MCF 10A (cell line): ENCODE measurements at regions not wholly inside any gene's neighbourhood (a gene's known extent, or its start where the extent isn't known, plus 50 kb on each side); places are given as distances from the start of the nearest gene placed in this dataset.
"Not testable (repeated sequence)": the region's sequence is repeated elsewhere in the genome, so short reads cannot be mapped to it uniquely, and the experiment has no call there.

Experiments
- BruUV-seq: library from RNA; stranded (reverse); fragments of 400-500 nt; replicated peaks from 2 replicates; lab custom pipeline; 2021; lab: Mats Ljungman, UMichigan
- CTCF ChIA-PET: fragments of 300-600 bp; sonication (Branson Sonifier 250); formaldehyde crosslinking; extraction: SDS; loops from one replicate; lab custom pipeline; 2021; ENCODE audit warnings: antibody characterized with exemption, inconsistent platforms; lab: Yijun Ruan, JAX
- POLR2A ChIA-PET: fragments of 300-600, 350-650 bp; sonication (Branson Sonifier 250); formaldehyde crosslinking; extraction: SDS; loops from one replicate; lab custom pipeline; 2020; ENCODE audit warnings: antibody characterized with exemption, inconsistent platforms; lab: Yijun Ruan, JAX
- DNase-seq: peaks from one replicate; pipeline ENCODE4 v3.0.0-alpha.2; 2018; ENCODE audit not compliant: unreplicated experiment
- H3K27ac Mint-ChIP-seq: one replicate; pipeline ENCODE4 v1.8.0; 2022; ENCODE audit warnings: mild to moderate bottlenecking, low read depth, mixed read lengths; ENCODE audit not compliant: unreplicated experiment
- H3K27me3 Mint-ChIP-seq: one replicate; pipeline ENCODE4 v1.8.0; 2022; ENCODE audit warnings: mixed read lengths; ENCODE audit not compliant: insufficient read depth, unreplicated experiment
- H3K36me3 Mint-ChIP-seq: one replicate; pipeline ENCODE4 v1.8.0; 2022; ENCODE audit warnings: mild to moderate bottlenecking, moderate library complexity, mixed read lengths; ENCODE audit not compliant: insufficient read depth, unreplicated experiment
- H3K4me1 Mint-ChIP-seq: one replicate; pipeline ENCODE4 v1.8.0; 2022; ENCODE audit warnings: mixed read lengths; ENCODE audit not compliant: insufficient read depth, unreplicated experiment
- H3K4me3 Mint-ChIP-seq: one replicate; pipeline ENCODE4 v1.8.0; 2022; ENCODE audit warnings: mild to moderate bottlenecking, moderate library complexity, mixed read lengths; ENCODE audit not compliant: unreplicated experiment
- H3K9me3 Mint-ChIP-seq: one replicate; pipeline ENCODE4 v1.8.0; 2022; ENCODE audit warnings: mixed read lengths; ENCODE audit not compliant: unreplicated experiment
- CTCF ChIP-seq: fragments of 200-600 bp; IDR thresholded peaks from one replicate; pipeline ENCODE4 v1.8.0; 2022; ENCODE audit warnings: antibody characterized with exemption, mild to moderate bottlenecking; ENCODE audit not compliant: unreplicated experiment
- intact Hi-C: fragments of 100-400 bp; cut with micrococcal nuclease; formaldehyde crosslinking; loops from 2 replicates; pipeline ENCODE4 v1.14.1; 2022

GRCh38 chr11:121909596-121909995 lies 206.4 kb downstream of the BLID start:
- H3K9me3 Mint-ChIP-seq, result no peaks in the 10 kb centered on the region
- H3K36me3 Mint-ChIP-seq, result no peaks in the 10 kb centered on the region
- H3K4me1 Mint-ChIP-seq, result peaks cover 6% of the 10 kb centered on the region
- ChIA-PET POLR2A (no interaction called here), CTCF (no interaction called here)
- TF ChIP-seq CTCF, result no peak
- H3K4me3 Mint-ChIP-seq, result no peak overlapping the region
- BruUV-seq, result no TSS peak
- H3K27me3 Mint-ChIP-seq, result no peaks in the 10 kb centered on the region
- no peak for DNase-seq
- intact Hi-C loops, result no loop called here
- H3K27ac Mint-ChIP-seq, result no peak overlapping the region

GRCh38 chr11:121907379-121907778 lies 208.6 kb downstream of the BLID start:
- no peak for DNase-seq
- peaks cover 6% of the 10 kb centered on the region for H3K4me1 Mint-ChIP-seq
- ChIA-PET CTCF (no interaction called here), POLR2A (no interaction called here)
- no peaks in the 10 kb centered on the region for H3K9me3 Mint-ChIP-seq
- H3K27me3 Mint-ChIP-seq, result no peaks in the 10 kb centered on the region
- no TSS peak for BruUV-seq
- no peak for TF ChIP-seq CTCF
- H3K4me3 Mint-ChIP-seq, result no peak overlapping the region
- no peaks in the 10 kb centered on the region for H3K36me3 Mint-ChIP-seq
- no peak overlapping the region for H3K27ac Mint-ChIP-seq
- intact Hi-C loops, result no loop called here

- no peak for TF ChIP-seq CTCF
- intact Hi-C loops, result no loop called here
- CTCF ChIA-PET, result no interaction called here
- H3K36me3 Mint-ChIP-seq, result no peaks in the 10 kb centered on the region
- no peaks in the 10 kb centered on the region for H3K27me3 Mint-ChIP-seq
- H3K4me3 Mint-ChIP-seq, result no peak overlapping the region
- peaks cover 6% of the 10 kb centered on the region for H3K9me3 Mint-ChIP-seq
- H3K4me1 Mint-ChIP-seq, result peaks cover 6% of the 10 kb centered on the region
- BruUV-seq, result no TSS peak
- no peak overlapping the region for H3K27ac Mint-ChIP-seq
- POLR2A ChIA-PET, result no interaction called here
- no peak for DNase-seq
These were observed 211.9 kb downstream of the BLID start for GRCh38 chr11:121904148-121904547.

GRCh38 chr11:121901886-121902285 lies 214.1 kb downstream of the BLID start:
- intact Hi-C loops, result no loop called here
- Mint-ChIP-seq H3K4me3 (no peak overlapping the region), H3K4me1 (peaks cover 6% of the 10 kb centered on the region), H3K27ac (no peak overlapping the region), H3K36me3 (no peaks in the 10 kb centered on the region), H3K9me3 (peaks cover 6% of the 10 kb centered on the region), H3K27me3 (no peaks in the 10 kb centered on the region)
- TF ChIP-seq CTCF, result no peak
- BruUV-seq, result no TSS peak
- DNase-seq, result no peak
- ChIA-PET CTCF (no interaction called here), POLR2A (interaction anchor here (1.1 to 1.8 kb wide), 2 partner anchors 9 to 198 kb away, joined by 3 to 5 read pairs; no protein-coding TSS in a partner anchor)

- H3K36me3 Mint-ChIP-seq, DNase-seq, CTCF ChIA-PET, BruUV-seq, H3K27me3 Mint-ChIP-seq, H3K4me3 Mint-ChIP-seq, intact Hi-C loops, H3K27ac Mint-ChIP-seq, H3K9me3 Mint-ChIP-seq: not testable (repeated sequence)
- peaks cover 11% of the 10 kb centered on the region for H3K4me1 Mint-ChIP-seq
- POLR2A ChIA-PET, result interaction anchor here (0.6 to 1.8 kb wide), 3 partner anchors 8 to 198 kb away, joined by 3 to 5 read pairs (median 4); no protein-coding TSS in a partner anchor
These were observed 214.6 kb downstream of the BLID start for GRCh38 chr11:121901417-121901816.
